Neural crest cell (in vitro differentiated cells): ENCODE measurements at regions not wholly inside any gene's neighbourhood (a gene's known extent, or its start where the extent isn't known, plus 50 kb on each side); places are given as distances from the start of the nearest gene placed in this dataset.
"Not testable (repeated sequence)": the region's sequence is repeated elsewhere in the genome, so short reads cannot be mapped to it uniquely, and the experiment has no call there.

Experiments used
- DNase-seq: peaks from one replicate; pipeline ENCODE4 v3.0.0; 2021; ENCODE audit warnings: low read depth, mixed read lengths, low spot score
- H3K27ac Mint-ChIP-seq: one replicate; pipeline ENCODE4 v1.8.0; 2021; ENCODE audit warnings: mild to moderate bottlenecking, mixed read lengths; ENCODE audit not compliant: unreplicated experiment
- H3K27me3 Mint-ChIP-seq: 2 replicates; pipeline ENCODE4 v1.8.0; 2021; ENCODE audit warnings: low read depth, mild to moderate bottlenecking, mixed read lengths
- H3K36me3 Mint-ChIP-seq: 2 replicates; pipeline ENCODE4 v1.8.0; 2021; ENCODE audit warnings: low read depth, mild to moderate bottlenecking, mixed read lengths
- H3K4me1 Mint-ChIP-seq: 2 replicates; pipeline ENCODE4 v1.8.0; 2021; ENCODE audit warnings: mixed read lengths
- H3K4me3 Mint-ChIP-seq: one replicate; pipeline ENCODE4 v1.8.0; 2021; ENCODE audit warnings: mild to moderate bottlenecking, mixed read lengths
- H3K9me3 Mint-ChIP-seq: 2 replicates; pipeline ENCODE4 v1.8.0; 2021; ENCODE audit warnings: mixed read lengths
- TF ChIP-seq, protein P1 (sequence below): fragments of 200-600 bp; sonication (generic); conservative IDR thresholded peaks from 2 replicates; pipeline ENCODE4 v1.5.0; 2021; ENCODE audit warnings: antibody characterized with exemption, mild to moderate bottlenecking

DNA sequence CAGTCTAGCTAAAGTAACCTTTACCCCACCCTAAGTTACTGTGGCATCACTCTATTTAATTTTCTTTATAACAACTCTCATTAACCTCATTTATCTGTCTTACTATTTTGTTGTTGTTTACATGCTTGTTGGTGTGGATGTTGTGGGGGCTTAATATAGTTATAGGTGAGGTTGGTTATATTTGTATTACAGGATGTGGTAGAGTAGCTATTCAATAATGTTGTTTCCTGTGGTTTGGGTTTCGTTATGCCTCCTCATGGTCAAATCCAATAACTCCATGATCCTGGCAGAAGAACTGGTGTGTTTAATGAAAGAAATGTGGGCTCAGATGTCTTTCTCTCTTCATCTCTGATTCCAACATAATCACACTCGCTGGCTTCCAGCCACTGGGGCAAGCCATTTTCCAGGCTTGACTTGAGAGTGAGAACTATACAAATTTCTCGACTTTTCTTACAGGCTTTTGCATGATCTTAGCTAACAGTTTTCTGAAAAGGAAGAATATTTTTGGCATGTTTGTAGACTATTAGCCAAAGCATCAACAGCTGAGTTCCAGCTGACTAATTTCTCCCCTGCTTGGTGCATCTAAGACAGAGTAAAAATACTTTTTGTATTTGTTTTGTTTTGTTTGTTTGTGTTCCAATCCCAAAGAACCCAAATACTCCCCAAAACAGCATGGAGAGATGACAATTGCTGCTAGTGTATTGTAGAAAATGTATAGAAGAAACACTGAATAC lies 303.7 kb upstream of the PAPPA start:
- no peaks in the 10 kb centered on the region for H3K36me3 Mint-ChIP-seq

DNA sequence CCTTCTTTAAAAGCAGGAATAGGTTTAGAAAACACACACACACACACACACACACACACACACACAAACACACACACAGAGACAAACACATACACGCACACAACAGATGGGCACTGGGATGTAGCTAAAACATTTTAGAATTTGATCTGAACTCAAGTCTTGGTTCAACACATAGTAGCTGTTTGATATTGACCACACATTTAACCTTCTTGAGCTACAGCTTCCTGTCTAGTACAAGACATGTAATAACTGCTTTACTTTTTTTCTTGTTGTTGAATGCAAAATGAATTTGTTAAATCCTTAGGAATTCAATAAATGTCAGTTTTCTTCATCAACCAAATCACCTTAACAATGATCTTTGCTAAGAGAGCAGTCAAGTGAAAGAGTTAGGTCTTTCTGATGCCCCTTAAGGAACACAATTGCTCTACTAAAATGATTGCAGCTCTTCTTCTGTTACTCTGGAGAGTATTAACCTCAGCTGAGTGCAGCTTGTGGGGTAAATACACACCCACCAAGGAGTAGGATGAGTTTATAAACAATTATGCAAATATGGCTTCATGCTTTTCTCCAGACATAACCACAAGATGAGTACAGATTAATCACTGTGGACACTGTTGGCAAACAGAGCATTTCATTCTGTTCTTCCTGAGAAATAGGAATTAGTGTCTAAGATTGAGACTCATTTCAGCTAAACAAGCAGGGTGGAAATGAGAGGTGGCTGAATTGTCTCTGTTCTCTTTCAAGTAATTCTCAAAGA lies 302.9 kb upstream of the PAPPA start:
- H3K36me3 Mint-ChIP-seq, result no peaks in the 10 kb centered on the region
- no peaks in the 10 kb centered on the region for H3K9me3 Mint-ChIP-seq
- no peak for DNase-seq
- no peaks in the 10 kb centered on the region for H3K27me3 Mint-ChIP-seq
- H3K4me3 Mint-ChIP-seq, result no peak overlapping the region
- TF ChIP-seq, protein P1, sequence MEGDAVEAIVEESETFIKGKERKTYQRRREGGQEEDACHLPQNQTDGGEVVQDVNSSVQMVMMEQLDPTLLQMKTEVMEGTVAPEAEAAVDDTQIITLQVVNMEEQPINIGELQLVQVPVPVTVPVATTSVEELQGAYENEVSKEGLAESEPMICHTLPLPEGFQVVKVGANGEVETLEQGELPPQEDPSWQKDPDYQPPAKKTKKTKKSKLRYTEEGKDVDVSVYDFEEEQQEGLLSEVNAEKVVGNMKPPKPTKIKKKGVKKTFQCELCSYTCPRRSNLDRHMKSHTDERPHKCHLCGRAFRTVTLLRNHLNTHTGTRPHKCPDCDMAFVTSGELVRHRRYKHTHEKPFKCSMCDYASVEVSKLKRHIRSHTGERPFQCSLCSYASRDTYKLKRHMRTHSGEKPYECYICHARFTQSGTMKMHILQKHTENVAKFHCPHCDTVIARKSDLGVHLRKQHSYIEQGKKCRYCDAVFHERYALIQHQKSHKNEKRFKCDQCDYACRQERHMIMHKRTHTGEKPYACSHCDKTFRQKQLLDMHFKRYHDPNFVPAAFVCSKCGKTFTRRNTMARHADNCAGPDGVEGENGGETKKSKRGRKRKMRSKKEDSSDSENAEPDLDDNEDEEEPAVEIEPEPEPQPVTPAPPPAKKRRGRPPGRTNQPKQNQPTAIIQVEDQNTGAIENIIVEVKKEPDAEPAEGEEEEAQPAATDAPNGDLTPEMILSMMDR, result no peak
- H3K27ac Mint-ChIP-seq, result no peak overlapping the region
- no peaks in the 10 kb centered on the region for H3K4me1 Mint-ChIP-seq

More for the DNA sequence above, 303.7 kb upstream of the PAPPA start:
- no peak overlapping the region for H3K27ac Mint-ChIP-seq
- DNase-seq, result no peak
- no peak overlapping the region for H3K4me3 Mint-ChIP-seq
- H3K9me3 Mint-ChIP-seq, result no peaks in the 10 kb centered on the region
- TF ChIP-seq, protein P1, result no peak
- H3K27me3 Mint-ChIP-seq, result peaks cover 3% of the 10 kb centered on the region
- no peaks in the 10 kb centered on the region for H3K4me1 Mint-ChIP-seq

DNA sequence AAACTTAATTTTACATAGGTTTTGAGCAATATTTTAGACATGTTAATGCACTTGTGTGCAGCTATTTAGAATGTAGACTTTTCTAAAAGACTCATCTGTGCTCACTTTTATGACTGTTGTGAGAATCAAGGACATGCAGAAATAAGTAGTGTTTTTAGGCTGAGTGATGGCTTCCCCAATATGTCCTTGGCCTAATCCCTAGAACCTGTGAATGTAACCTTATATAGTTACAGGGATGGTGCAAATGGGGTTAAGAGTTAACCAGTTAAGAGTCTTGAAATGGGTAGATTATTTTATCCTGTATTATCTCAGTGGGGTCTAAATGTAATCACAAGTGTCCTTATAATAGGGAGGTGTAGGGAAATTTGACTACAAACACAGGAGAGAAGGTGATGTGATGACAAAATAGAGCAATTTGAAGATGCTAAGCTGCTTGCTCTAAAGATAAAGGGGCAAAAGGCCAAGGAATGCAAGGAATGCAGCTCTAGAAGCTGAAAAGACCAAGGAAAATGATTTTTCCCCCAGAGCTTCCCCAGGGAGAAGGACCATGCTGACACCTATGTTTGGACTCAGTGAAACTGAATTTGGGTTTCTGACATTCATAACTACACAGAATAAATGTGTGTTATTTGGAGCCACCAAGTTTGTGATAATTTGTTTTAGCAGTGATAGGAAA lies 298.0 kb upstream of the PAPPA start:
- TF ChIP-seq, protein P1, result no peak
- Mint-ChIP-seq H3K4me1 (no peaks in the 10 kb centered on the region), H3K36me3 (no peaks in the 10 kb centered on the region), H3K9me3 (no peaks in the 10 kb centered on the region), H3K27me3 (no peaks in the 10 kb centered on the region), H3K4me3 (no peak overlapping the region), H3K27ac (no peak overlapping the region)
- DNase-seq, result no peak

DNA sequence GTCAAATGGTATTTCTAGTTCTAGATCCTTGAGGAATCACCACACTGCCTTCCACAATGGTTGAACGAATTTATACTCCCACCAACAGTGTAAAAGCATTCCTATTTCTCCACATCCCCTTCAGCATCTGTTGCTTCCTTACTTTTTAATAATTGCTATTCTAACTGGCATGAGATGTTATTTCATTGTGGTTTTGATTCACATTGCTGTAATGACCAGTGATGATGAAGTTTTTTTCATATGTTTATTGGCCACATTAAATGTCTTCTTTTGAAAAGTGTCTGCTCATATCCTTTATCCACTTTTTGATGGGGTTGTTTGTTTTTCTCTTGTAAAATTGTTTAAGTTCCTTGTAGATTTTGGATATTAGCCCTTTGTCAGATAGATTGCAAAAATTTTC lies 295.2 kb upstream of the PAPPA start:
- not testable (repeated sequence) for H3K4me3 Mint-ChIP-seq, H3K4me1 Mint-ChIP-seq, H3K9me3 Mint-ChIP-seq, H3K27ac Mint-ChIP-seq, H3K27me3 Mint-ChIP-seq, H3K36me3 Mint-ChIP-seq, DNase-seq

DNA sequence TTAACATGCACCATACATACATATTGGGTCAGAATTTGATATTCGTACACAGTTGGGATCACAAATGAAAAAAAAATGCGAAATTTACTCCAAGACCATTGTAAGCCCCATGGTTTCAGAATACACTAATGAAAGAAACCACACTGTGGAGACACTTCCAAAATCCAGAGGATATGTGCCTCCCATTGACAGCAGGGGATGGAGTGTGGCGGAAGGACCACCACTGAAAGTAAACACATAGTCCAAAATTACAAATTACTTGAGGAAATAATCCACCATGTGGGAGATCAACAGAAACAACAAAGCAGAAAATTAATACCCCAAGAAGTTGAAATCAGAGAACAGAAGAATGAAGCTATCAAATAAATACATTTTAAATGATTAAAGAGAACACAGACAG lies 291.6 kb upstream of the PAPPA start:
- Mint-ChIP-seq H3K36me3 (no peaks in the 10 kb centered on the region), H3K27ac (no peak overlapping the region), H3K4me3 (no peak overlapping the region), H3K4me1 (no peaks in the 10 kb centered on the region), H3K27me3 (no peaks in the 10 kb centered on the region), H3K9me3 (no peaks in the 10 kb centered on the region)
- TF ChIP-seq, protein P1, result no peak
- DNase-seq, result no peak
